Gastroesophageal sphincter (tissue), 3 donors: ENCODE measurements at regions not wholly inside any gene's neighbourhood (a gene's known extent, or its start where the extent isn't known, plus 50 kb on each side); places are given as distances from the start of the nearest gene placed in this dataset.

Experiments used
- CTCF ChIP-seq, 4 experiments: fragments of 200-600 bp in 2 of 4; fragments of 450-650 bp in 2 of 4; sonication (generic) in 1 of 4; IDR thresholded peaks; one replicate each; pipeline ENCODE4 v1.5.1; 2017 to 2019; ENCODE audit warnings: antibody characterized with exemption in 4 of 4, mild to moderate bottlenecking in 2 of 4, moderate library complexity in 2 of 4
- POLR2AphosphoS5 ChIP-seq: sonication (generic); formaldehyde crosslinking; IDR thresholded peaks from one replicate; pipeline ENCODE4 v1.6.1; 2017; ENCODE audit warnings: antibody characterized with exemption

GRCh38 chrX:94676285-94676684 is 1002.3 kb downstream of the FAM133A start:
- TF ChIP-seq CTCF (IDR thresholded peaks at IDR 0.05) (no peak), POLR2AphosphoS5 (no peak)
